ENCODE measurements at regions not wholly inside any gene's neighbourhood (a gene's known extent, or its start where the extent isn't known, plus 50 kb on each side); places are given as distances from the start of the nearest gene placed in this dataset.

DNA sequence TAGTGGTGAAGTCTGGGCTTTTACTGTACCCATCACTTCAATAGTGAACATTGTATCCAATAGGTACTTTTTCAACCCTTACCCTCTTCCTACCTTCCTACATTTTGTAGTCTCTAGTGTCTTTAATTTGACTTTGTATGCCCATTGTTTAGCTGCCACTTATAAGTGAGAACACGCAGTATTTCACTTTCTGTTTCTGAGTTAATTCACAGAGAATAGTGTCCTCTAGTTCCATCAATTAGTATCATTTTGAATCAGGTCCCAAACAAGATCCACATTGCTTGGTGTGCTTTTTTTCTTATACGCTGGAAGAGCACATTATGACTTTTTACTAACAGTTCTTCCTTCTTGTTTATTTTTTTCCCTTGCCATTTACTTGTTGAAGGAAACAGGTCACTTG lies 176.0 kb upstream of the WDFY3 start:
- TF ChIP-seq, protein P1, sequence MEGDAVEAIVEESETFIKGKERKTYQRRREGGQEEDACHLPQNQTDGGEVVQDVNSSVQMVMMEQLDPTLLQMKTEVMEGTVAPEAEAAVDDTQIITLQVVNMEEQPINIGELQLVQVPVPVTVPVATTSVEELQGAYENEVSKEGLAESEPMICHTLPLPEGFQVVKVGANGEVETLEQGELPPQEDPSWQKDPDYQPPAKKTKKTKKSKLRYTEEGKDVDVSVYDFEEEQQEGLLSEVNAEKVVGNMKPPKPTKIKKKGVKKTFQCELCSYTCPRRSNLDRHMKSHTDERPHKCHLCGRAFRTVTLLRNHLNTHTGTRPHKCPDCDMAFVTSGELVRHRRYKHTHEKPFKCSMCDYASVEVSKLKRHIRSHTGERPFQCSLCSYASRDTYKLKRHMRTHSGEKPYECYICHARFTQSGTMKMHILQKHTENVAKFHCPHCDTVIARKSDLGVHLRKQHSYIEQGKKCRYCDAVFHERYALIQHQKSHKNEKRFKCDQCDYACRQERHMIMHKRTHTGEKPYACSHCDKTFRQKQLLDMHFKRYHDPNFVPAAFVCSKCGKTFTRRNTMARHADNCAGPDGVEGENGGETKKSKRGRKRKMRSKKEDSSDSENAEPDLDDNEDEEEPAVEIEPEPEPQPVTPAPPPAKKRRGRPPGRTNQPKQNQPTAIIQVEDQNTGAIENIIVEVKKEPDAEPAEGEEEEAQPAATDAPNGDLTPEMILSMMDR (IDR thresholded peaks at IDR 0.05), result no peak
- no peak for TF ChIP-seq POLR2A (IDR thresholded peaks at IDR 0.05)

Data from right lobe of liver (tissue), 4 donors.